Tibial artery (tissue), 4 donors: ENCODE measurements at regions not wholly inside any gene's neighbourhood (a gene's known extent, or its start where the extent isn't known, plus 50 kb on each side); places are given as distances from the start of the nearest gene placed in this dataset.

Experiments used
- DNase-seq, 2 donors: peaks; one replicate each; pipeline ENCODE4 v3.0.0-alpha.2; 2019
- H3K27ac ChIP-seq, 2 donors: fragments of 200-600 bp; sonication (generic) in 1 of 2; 1 replicate in 1 of 2; 2 replicates in 1 of 2; pipeline ENCODE4 v1.5.1; 2018 to 2019; ENCODE audit warnings: mild to moderate bottlenecking in 1 of 2
- H3K27me3 ChIP-seq, 2 donors: fragments of 200-600 bp; sonication (generic) in 1 of 2; one replicate each; pipeline versions ENCODE4 v1.5.1 to v1.6.0; 2016 to 2019
- H3K36me3 ChIP-seq, 3 donors: fragments of 200-600 bp; sonication (generic) in 2 of 3; one replicate each; pipeline ENCODE4 v1.5.1; 2016 to 2019; ENCODE audit warnings: mild to moderate bottlenecking in 2 of 3
- H3K4me1 ChIP-seq, 4 donors: fragments of 200-600 bp; sonication (generic) in 2 of 4; 1 replicate in 3 of 4; 2 replicates in 1 of 4; pipeline ENCODE4 v1.5.1; 2016 to 2019
- H3K4me3 ChIP-seq, 2 donors: fragments of 200-600 bp; sonication (generic) in 1 of 2; 1 replicate in 1 of 2; 2 replicates in 1 of 2; pipeline ENCODE4 v1.5.1; 2018 to 2019; ENCODE audit warnings: mild to moderate bottlenecking in 2 of 2
- H3K9me3 ChIP-seq, 3 donors: fragments of 200-600 bp; sonication (generic) in 1 of 3; one replicate each; pipeline ENCODE4 v1.5.1; 2016 to 2019
- CTCF ChIP-seq, 2 experiments: fragments of 200-600 bp in 1 of 2; fragments of 450-650 bp in 1 of 2; IDR thresholded peaks; one replicate each; pipeline ENCODE4 v1.5.1; 2017 to 2019; ENCODE audit warnings: antibody characterized with exemption in 2 of 2, mild to moderate bottlenecking in 1 of 2, moderate library complexity in 1 of 2
- intact Hi-C: fragments of 100-400 bp; cut with DNase I; formaldehyde crosslinking; loops from one replicate; pipeline ENCODE4 v1.15.0; 2023; ENCODE audit warnings: low total_unique reads

GRCh38 chr2:41024816-41025215 lies 572.9 kb upstream of the SLC8A1 start:
- Histone ChIP-seq H3K9me3 (no peaks in the 10 kb centered on the region), H3K36me3 (no peaks in the 10 kb centered on the region), H3K27ac (no peak overlapping the region), H3K27me3 (no peaks in the 10 kb centered on the region), H3K4me3 (no peak overlapping the region), H3K4me1 (no peaks in the 10 kb centered on the region)
- no peak for TF ChIP-seq CTCF (IDR thresholded peaks at IDR 0.05)
- no peak for DNase-seq
- intact Hi-C loops: no loop called here

GRCh38 chr2:41026613-41027012 lies 574.7 kb upstream of the SLC8A1 start:
- no peak for DNase-seq
- Histone ChIP-seq H3K4me3 (no peak overlapping the region), H3K4me1 (no peaks in the 10 kb centered on the region), H3K9me3 (no peaks in the 10 kb centered on the region), H3K27ac (no peak overlapping the region), H3K36me3 (no peaks in the 10 kb centered on the region), H3K27me3 (no peaks in the 10 kb centered on the region)
- no peak for TF ChIP-seq CTCF (IDR thresholded peaks at IDR 0.05)
- intact Hi-C loops: no loop called here

GRCh38 chr2:41027095-41027494 lies 575.2 kb upstream of the SLC8A1 start:
- no peak for TF ChIP-seq CTCF (IDR thresholded peaks at IDR 0.05)
- intact Hi-C loops: no loop called here
- Histone ChIP-seq H3K27ac (no peak overlapping the region), H3K4me1 (no peaks in the 10 kb centered on the region), H3K4me3 (no peak overlapping the region), H3K27me3 (no peaks in the 10 kb centered on the region), H3K36me3 (no peaks in the 10 kb centered on the region), H3K9me3 (no peaks in the 10 kb centered on the region)
- DNase-seq: no peak

GRCh38 chr2:41031282-41031681 lies 579.4 kb upstream of the SLC8A1 start:
- intact Hi-C loops: no loop called here
- Histone ChIP-seq H3K4me1 (no peaks in the 10 kb centered on the region), H3K27me3 (no peaks in the 10 kb centered on the region), H3K4me3 (no peak overlapping the region), H3K9me3 (no peaks in the 10 kb centered on the region), H3K36me3 (no peaks in the 10 kb centered on the region), H3K27ac (no peak overlapping the region)
- no peak for DNase-seq
- no peak for TF ChIP-seq CTCF (IDR thresholded peaks at IDR 0.05)

- H3K27ac ChIP-seq: no peak overlapping the region
- DNase-seq: no peak
- H3K27me3 ChIP-seq: no peaks in the 10 kb centered on the region
- no peaks in the 10 kb centered on the region for H3K36me3 ChIP-seq
- TF ChIP-seq CTCF (IDR thresholded peaks at IDR 0.05): no peak
- no peaks in the 10 kb centered on the region for H3K4me1 ChIP-seq
- H3K4me3 ChIP-seq: no peak overlapping the region
- intact Hi-C loops: no loop called here
- no peaks in the 10 kb centered on the region for H3K9me3 ChIP-seq
These were observed 580.8 kb upstream of the SLC8A1 start for GRCh38 chr2:41032715-41033114.

GRCh38 chr2:41033127-41033526 lies 581.2 kb upstream of the SLC8A1 start:
- no peak for TF ChIP-seq CTCF (IDR thresholded peaks at IDR 0.05)

More at GRCh38 chr2:41033127-41033526, 581.2 kb upstream of the SLC8A1 start:
- Histone ChIP-seq H3K27ac (no peak overlapping the region), H3K27me3 (no peaks in the 10 kb centered on the region), H3K4me1 (no peaks in the 10 kb centered on the region), H3K4me3 (no peak overlapping the region), H3K9me3 (no peaks in the 10 kb centered on the region), H3K36me3 (no peaks in the 10 kb centered on the region)
- intact Hi-C loops: no loop called here
- DNase-seq: no peak
